DMS114 treated with DMSO at 0.1 percent for 48 hours (cell line): ENCODE measurements at regions not wholly inside any gene's neighbourhood (a gene's known extent, or its start where the extent isn't known, plus 50 kb on each side); places are given as distances from the start of the nearest gene placed in this dataset.
"Not testable (repeated sequence)": the region's sequence is repeated elsewhere in the genome, so short reads cannot be mapped to it uniquely, and the experiment has no call there.

Experiments used
- DNase-seq: peaks from one replicate; lab custom pipeline; 2025; ENCODE audit not compliant: unreplicated experiment; lab: John Stamatoyannopoulos, UW

DNA sequence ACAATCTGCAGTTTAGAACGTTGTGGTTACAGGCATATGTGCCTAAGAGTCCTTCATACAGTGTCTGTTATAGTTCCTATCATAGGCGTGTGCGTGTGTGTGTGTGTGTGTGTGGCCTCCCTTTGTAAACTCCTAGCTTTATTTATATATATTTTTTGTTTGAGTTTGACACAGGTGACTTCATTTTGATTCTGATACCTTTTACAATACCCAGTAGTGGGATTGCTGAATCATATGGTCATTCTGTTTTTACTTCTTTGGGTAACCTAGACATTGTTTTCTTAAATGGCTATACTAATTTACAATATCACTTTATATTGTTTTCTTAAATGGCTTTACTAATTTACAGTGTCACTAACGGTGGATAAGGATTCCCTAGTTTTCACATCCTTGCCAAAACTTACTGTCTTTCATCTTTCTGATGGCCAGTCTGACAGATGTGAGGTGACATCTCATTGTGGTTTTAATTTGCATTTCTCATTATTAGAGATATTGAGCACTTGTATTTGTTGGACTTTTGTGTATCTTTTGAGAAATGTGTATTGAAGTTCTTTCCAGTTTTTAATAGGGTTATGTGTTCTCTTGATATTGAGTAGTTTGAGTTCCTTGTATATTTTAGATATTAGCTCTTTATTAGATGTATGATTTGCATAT lies 211.1 kb upstream of the NUDT6 start:
- DNase-seq: no peak

DNA sequence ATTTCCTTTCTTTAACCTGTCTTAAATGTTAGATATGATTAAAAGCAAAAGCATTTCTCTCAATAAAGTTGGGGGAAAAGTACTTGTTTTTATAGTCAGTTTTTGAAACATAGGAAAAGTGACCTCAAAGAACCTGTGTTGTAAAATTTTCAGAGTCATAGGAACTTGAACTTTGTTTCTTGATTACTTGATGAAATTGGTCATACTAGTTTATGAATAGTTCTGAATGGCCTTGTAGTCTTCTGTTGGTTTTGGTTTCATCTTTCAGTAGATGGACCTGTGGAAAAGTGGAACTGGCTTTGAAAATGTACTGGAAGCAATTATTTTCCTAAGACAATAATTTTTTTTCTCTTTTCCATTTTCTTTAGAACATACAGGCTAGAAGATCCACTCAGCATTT lies 222.2 kb upstream of the NUDT6 start:
- no peak for DNase-seq

DNA sequence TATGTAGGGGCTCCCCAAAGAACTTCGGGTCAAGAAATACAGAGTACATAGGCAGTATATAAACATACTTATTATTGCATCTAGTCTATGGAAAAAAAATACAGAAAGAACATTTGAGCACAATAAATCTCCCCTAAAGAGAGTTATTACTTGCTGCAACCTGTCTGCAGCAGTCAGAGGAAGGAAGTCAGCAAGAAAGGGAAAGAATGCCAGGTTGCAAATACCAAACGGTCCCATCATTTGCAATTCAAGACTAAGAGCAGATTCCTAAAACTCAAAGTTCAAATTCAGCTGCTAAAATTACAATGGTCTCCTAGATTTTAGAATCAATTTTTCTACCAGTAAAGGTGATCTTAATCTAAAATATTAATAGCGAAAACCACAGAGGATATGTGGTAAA lies 236.2 kb upstream of the NUDT6 start:
- no peak for DNase-seq

DNA sequence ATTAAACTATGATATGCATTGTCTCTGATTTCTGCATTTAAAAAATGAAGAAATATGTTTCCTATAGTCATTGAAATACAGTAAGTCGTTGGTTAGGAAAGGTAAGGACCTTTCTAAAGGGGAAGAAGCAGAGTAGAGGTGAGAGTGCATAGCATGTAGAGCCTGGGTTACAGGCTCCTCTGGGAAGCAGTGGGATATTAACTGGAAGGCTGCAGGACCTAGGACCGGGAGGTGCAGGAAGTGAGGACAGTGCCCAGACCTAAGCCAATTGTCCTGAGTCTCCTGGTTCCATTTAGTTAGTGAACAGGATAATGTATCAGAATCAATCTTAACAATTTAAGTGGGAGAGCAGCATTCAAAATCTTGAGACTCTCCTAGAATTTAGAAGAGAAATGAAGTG lies 237.1 kb upstream of the NUDT6 start:
- DNase-seq: no peak

DNA sequence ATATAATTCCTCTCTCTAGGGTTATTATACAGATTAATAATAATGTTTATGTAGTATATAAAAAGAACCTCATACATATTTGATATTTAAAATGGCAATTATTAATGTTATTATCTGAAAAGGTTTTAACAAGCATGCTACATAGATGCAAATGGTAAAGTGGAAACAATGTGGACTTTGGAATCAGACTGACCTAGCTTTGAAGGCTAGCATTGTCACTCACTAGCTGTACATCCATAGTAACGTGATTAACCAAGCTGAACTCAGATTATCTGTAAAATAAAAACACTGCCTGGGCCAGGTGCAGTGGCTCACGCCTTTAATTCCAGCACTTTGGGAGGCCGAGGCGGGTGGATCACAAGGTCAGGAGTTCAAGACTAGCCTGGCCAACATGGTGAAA lies 233.7 kb upstream of the SPRY1 start:
- no peak for DNase-seq

DNA sequence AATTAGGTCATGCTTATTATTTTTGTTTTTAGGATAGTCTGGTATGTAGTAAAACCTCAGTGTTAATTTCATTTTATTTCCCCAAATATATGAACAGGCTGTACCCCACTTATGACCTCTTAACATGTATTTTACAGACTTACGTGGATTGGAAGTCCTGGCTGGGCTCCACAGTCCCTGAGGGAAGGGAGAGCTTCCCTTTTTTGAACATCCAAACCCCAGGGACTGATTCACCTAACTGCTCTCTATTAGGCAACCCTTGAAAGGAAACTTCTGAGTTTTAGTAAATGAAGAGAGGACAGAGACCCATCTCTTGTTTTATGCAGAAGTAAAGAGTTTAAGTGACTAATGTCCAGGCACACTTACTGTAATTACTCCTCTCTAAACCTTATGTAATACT lies 233.1 kb upstream of the SPRY1 start:
- DNase-seq: no peak

DNA sequence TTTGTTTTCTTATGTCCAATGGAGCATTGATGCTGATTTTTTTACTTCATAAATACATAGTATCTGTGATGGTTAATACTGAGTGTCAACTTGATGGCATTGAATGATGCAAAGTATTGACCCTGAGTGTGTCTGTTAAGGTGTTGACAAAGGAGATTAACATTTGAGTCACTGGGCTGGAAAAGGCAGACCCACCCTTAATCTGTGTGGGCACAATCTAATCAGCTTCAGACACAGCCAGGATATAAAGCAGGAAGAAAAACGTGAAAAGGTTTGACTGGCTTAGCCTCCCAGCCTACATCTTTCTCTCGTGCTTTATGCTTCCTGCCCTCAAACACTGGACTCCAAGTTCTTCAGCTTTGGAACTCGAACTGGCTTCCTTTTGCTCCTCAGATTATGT lies 230.6 kb upstream of the SPRY1 start:
- DNase-seq: no peak

DNA sequence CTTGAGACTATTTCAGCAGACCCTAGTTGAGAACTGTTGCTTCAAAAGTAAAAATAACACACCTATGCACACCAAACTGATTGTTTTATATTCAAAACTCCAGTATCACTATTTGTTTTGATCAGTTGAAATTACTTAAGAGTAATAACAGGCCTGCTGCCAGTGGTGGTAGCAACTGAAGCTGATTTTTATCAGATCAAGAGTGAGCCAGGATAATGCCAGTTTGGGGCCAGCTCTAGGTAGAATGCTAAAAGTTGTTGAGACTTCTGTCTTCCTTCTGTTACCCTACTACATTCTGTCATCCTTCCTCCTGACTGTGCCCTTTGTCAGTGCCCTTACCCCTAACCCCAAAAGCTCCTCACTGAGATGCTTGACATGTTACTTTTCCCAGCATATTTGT lies 228.7 kb upstream of the SPRY1 start:
- DNase-seq: no peak

DNA sequence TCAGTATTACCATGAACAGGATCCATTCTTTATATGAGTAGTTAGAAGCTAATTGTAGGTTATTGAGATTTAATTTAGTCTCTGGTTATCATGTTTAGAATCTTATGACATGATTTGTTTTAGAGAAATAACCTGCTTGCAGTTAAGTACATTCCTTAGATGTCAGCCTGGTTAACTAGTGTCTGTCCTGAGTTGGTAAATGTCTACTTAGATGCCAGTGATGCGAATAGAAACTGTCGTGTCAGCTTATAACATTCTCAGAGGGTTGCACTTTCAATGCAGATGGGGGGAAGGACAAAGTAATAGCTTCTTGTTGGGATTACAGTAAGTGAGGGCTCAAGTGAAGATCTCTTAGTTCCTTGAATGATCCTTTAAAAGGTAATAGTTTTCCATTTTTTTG lies 227.8 kb upstream of the SPRY1 start:
- no peak for DNase-seq

DNA sequence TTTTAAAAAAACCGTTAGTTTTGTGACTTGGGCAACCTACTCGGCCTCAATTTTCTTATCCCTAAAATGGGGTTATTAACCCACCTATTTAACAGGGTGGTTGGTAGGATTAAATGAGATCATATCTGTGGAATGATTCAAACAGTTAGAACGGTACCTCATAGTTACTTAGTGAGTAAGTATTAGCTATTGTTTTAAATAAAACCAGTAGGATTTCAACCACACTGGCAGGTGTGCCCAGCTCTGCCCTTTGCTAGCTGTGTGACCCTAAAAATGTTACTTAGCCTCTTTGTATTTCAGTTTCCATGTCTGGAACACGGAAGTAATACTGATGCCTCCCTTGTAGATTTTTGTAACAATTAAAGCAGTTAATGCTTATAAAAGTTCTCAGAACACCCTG lies 225.8 kb upstream of the SPRY1 start:
- no peak for DNase-seq

DNA sequence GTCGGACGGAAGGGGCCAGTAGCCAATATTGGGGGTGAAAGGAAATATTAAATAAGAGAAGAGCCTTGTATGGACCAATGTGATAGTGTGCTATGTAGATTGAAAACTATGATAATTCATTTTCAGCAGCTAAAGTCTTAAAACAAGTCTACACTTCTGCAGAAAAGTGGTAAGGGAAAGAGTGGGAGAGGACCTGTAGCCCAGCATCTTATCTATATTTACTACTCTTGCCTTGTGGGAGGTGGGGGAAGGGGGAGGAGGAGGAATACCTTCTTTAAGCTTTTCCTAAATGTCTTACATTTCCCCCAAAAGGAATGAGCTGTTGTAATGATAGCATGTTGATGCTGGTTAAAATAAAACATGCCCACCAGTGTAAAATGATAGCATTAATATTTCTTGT lies 220.0 kb upstream of the SPRY1 start:
- DNase-seq: no peak

DNA sequence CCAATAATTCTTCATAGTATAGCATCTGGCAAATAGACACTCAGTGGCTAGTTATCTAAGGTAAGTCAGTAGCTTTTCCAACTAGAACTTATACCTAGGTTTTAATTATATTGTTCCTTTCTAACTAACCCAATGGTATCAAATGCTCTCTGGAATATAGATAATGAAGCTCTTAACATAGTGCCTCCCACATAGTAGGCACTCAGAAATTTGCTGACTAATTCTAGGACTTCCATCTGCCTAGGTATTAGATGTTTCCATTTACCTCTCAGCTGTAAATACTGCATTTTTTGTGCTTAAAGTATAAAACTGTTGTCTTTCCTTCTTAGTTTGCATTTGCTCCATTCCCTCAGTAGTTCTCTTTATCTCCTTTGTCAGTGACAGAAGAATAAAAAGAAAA lies 214.3 kb upstream of the SPRY1 start:
- DNase-seq: no peak

DNA sequence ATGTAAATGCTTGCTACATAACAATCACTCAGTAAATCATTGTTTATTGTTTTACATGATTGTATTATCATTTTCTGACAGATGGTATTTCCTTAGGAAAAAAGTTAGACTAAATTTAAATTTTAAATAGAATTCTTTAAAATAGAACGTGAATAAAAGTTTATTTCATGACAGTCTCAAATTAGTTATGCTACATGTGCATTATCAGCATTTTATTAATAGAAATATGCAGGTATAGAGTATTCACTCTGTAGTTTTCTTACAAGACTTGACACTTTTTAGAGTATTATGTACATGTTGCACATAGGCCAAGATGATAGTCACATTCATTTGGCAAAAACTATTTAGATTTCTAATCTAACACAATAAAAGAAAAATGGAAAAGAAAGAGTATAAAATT lies 213.3 kb upstream of the SPRY1 start:
- DNase-seq: no peak

DNA sequence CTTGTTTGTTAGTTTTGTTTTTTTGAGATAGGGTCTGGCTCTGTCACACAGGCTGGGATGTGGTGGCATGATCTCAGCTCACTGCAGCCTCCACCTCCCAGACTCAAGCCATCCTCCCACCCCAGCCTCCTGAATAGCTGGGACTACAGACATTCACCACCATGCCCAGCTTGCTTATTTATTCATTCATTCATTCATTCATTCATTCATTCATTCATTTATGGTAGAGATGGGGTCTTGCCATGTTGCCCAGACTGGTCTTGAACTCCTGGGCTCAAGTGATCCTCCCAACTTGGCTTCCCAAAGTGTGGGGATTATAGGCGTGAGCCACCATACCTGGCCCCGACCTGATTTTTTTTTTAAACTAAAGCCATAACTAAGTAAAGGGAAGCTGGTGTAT lies 212.8 kb upstream of the SPRY1 start:
- DNase-seq: not testable (repeated sequence)

DNA sequence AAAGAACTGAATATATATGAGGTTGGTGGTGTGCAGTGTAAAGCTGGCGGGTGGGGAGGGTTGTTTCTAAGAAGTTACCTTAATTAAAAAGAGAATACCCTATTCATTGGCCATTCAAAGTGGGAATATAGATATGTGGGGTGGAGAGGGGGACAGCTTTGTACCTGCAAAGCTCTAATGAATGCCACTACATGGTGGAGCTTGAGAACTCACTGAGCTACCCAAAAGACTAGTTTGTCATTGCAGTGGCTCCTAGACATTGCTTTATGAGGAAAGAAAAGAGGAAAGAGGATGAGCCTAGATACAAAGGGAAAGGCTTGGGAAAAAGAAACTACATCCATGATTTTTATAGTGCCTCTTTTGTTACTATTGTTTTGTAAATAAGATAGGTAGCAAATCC lies 209.9 kb upstream of the SPRY1 start:
- DNase-seq: no peak

DNA sequence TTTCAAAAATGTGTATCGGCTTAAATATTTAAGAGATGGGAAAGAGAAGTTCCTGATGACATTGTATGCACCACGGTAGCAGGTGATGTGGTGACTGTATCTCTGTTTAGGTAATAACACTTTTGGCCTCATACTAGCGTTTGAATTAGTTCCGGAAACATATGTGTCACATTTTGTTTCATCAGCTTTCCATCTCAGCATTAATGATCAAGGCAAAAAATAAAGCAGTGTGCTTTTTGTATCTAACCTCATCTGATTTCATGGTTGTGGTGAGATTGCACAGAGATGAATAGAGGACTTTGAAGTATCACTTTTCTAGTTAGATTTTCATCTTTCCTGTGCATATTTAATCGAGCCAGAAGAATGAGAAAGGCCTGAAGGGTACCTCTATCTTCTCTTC lies 206.4 kb upstream of the SPRY1 start:
- DNase-seq: no peak

DNA sequence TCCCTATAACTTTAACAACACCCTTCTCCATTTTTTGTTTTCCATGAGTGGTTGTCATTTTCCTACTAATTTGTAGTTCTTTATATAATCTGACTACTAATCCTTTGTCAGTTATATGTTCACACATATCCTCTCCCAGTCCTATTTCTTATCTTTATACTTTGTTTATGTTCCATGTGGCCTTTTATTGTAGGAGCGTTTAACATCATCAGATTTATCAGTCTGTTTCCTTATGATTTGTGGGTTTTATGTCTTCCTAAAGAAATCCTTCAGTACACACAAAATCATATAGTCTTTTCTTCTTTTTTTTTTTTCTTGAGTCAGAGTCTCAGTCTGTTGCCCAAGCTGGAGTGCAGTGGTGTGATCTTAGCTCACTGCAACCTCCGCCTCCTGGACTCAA lies 204.9 kb upstream of the SPRY1 start:
- DNase-seq: no peak

DNA sequence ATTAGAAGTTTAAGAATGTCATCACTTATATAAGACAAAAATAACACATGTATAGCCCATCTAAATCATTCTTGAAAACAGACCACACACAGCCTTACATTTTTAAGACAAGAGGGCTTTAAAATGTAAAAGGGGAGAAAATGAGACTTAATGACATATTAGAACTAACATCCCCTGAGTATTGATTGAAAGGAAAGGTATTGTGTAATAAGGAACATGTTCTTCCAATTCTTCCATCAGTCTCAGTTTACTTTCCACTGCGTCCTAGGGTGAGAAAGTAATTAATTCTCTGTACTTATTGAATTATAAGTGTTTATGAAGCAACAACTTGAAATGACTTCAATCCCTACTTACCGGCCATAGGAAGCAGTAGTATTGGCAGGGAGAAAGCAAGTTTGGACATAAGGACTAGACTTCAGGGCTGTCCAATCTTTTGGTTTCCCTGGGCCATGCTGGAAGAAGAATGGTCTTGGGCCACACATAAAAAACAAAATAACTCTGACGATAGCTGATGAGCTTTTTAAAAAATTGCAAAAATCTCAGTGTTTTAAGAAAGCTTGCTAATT lies 202.7 kb upstream of the SPRY1 start:
- DNase-seq: no peak

DNA sequence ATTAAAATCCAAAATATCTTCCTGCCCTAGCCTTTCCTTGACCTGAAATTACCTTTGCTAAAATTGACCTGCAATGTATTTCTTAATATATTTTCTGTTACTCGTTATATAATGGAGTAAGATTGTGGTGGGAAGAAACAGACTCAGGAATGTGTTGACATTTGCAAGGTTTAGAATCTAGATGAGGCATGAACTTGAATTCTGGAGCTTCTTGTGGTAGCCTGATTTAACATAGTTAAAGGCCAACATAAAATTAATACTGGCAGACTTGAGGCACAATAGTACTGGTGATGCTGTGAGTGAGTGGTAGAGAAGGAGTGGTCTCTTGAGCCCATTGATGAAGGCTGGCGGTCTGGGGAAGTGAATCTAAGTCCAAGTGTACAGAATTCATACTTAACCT lies 197.9 kb upstream of the SPRY1 start:
- DNase-seq: no peak

DNA sequence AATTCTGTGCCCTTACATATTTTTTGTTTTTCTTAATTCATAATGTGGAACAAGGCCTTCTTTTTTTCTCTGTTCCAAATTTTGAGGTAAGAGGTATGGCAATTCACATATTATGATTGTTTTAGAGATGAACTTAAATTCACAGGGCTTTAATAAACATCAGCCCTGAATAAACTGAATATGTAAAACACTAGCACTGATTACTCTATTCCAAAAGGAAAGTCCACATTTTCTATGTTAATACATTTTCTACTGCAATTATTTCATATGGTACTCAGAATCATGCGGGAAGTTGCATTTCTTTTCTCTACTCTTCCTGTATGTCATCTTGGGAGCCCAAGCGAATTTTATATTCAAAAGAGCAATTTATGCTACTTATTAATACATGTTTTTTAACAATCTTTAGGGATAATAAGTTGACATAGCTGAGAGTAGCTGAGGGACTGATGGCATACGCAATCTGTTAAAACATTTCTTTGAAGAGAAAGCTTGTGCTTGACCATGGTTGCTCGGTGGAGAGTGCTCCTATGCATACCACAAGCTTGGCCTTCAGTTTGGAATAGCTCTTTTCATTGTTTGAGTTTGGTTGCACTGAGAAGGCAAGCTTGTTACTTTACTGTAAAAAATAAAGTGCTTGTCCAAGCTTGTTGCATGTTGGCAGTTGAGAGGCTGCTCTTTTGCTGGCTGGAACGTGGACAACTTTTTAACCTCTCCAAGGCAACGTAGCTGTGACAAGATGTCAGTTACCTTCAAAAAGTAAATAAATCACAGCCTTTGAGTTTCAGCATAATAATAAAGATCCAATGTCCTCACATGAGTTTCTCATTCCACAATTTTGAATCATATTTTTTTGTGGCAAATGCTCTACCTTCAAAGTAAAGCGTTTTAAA lies 196.3 kb upstream of the SPRY1 start:
- no peak for DNase-seq

DNA sequence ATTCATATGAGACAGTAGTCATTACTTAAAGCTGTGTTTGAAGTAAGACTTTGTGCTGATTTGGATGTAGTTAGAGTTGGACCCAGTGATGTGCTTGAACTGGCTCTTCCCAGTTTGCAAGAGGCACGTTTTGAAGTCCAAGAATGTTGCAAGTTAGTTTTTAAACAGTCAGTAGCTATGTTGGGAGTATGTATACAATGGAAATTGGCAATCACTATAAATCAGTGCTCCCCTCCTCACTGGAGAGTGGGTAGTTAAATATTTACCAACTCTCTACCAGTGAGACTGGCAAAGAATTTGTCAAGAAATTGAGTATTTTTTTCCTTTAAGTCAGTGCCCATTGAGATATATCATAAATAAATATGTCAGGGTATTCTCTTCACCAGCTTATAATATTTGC lies 191.9 kb upstream of the SPRY1 start:
- no peak for DNase-seq

DNA sequence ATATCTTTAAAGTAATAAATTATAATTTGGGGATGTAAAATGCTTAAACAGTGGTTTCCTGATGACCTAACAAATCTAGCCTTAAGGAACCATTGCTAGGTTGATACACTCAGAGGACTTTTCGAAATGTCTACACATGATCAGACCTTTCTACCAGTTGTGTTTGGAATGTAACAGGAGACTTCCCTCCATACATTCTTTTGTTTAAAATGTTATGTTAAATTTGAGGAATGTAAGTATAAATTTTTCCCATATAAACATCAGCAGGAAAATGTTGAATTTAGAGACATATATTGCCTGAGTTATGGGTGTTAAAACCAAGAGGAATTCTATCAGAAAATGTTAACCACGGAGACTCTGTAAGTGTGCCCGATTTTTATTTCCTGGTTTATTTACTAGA lies 190.6 kb upstream of the SPRY1 start:
- DNase-seq: no peak
